Nephron (organoid): ENCODE measurements at regions not wholly inside any gene's neighbourhood (a gene's known extent, or its start where the extent isn't known, plus 50 kb on each side); places are given as distances from the start of the nearest gene placed in this dataset.

Experiments
- H3K27ac Mint-ChIP-seq, 3 experiments: 2 replicates each; pipeline ENCODE4 v1.8.0; 2020; ENCODE audit warnings: mixed read lengths in 3 of 3, mild to moderate bottlenecking in 2 of 3, moderate library complexity in 1 of 3
- H3K27me3 Mint-ChIP-seq: 2 replicates; pipeline ENCODE4 v1.8.0; 2021; ENCODE audit warnings: low read depth, mild to moderate bottlenecking, moderate library complexity, mixed read lengths
- H3K36me3 Mint-ChIP-seq: 2 replicates; pipeline ENCODE4 v1.8.0; 2020; ENCODE audit warnings: low read depth, mixed read lengths
- H3K4me1 Mint-ChIP-seq: 2 replicates; pipeline ENCODE4 v1.8.0; 2020; ENCODE audit warnings: mixed read lengths
- H3K4me3 Mint-ChIP-seq, 3 experiments: 2 replicates each; pipeline ENCODE4 v1.8.0; 2020; ENCODE audit warnings: mild to moderate bottlenecking in 3 of 3, mixed read lengths in 3 of 3, moderate library complexity in 2 of 3
- H3K9me3 Mint-ChIP-seq: 2 replicates; pipeline ENCODE4 v1.8.0; 2020; ENCODE audit warnings: mixed read lengths
- TF ChIP-seq, protein P1 (sequence below), 3 experiments: fragments of 200-600 bp; sonication (generic); IDR thresholded peaks; one replicate each; pipeline ENCODE4 v1.5.0; 2021; ENCODE audit warnings: antibody characterized with exemption in 3 of 3; ENCODE audit not compliant: unreplicated experiment in 3 of 3

DNA sequence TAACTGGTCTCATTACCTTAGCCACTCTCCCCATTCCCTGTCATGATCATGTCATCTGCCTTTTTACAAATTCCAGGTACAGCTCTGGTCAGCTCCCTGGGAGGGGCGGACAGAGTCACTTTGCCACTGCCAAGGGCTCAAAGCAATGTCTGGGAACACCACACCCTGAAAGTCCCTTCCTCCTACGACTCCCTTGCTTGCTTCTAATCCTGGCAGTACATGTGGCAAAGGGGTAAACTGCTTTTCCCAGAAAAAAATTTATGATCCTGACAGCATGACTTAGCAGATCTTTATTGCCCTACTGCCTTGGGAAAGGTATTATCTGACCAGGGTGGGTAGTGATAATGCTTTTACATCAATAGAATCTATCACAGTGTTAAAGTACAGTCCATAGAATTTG, 376.0 kb upstream of the PDE3A start:
- TF ChIP-seq, protein P1, sequence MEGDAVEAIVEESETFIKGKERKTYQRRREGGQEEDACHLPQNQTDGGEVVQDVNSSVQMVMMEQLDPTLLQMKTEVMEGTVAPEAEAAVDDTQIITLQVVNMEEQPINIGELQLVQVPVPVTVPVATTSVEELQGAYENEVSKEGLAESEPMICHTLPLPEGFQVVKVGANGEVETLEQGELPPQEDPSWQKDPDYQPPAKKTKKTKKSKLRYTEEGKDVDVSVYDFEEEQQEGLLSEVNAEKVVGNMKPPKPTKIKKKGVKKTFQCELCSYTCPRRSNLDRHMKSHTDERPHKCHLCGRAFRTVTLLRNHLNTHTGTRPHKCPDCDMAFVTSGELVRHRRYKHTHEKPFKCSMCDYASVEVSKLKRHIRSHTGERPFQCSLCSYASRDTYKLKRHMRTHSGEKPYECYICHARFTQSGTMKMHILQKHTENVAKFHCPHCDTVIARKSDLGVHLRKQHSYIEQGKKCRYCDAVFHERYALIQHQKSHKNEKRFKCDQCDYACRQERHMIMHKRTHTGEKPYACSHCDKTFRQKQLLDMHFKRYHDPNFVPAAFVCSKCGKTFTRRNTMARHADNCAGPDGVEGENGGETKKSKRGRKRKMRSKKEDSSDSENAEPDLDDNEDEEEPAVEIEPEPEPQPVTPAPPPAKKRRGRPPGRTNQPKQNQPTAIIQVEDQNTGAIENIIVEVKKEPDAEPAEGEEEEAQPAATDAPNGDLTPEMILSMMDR (IDR thresholded peaks at IDR 0.05; ENCODE audit: unreplicated experiment in 3 of 3) = no peak
- no peaks in the 10 kb centered on the region for H3K36me3 Mint-ChIP-seq
- no peaks in the 10 kb centered on the region for H3K27me3 Mint-ChIP-seq
- peak overlapping the region in 1 of 3 experiments; percentile 44 for H3K27ac Mint-ChIP-seq
- H3K4me3 Mint-ChIP-seq = no peak overlapping the region
- H3K9me3 Mint-ChIP-seq = no peaks in the 10 kb centered on the region
- H3K4me1 Mint-ChIP-seq = peaks cover 5% of the 10 kb centered on the region

DNA sequence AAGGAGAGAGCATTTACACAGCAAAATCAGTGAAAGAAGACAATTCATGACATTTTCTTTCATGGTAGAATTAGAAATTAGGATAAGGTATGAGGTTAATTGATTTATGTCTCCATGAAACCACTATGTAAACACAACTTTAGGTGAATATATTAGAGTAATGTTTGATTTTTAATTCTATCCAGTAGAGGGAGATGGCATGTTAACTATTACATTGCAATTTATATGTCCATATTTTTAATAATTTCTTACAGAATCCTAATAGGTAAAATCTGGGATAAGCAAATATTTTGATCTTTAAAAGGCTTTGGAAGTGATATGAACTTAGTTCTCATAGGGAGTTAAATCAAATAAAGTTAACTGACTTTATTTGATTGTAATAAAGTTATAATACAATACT, 373.4 kb upstream of the PDE3A start:
- no peaks in the 10 kb centered on the region for H3K9me3 Mint-ChIP-seq
- H3K36me3 Mint-ChIP-seq = no peaks in the 10 kb centered on the region
- H3K4me1 Mint-ChIP-seq = no peaks in the 10 kb centered on the region
- H3K4me3 Mint-ChIP-seq = no peak overlapping the region
- H3K27ac Mint-ChIP-seq = no peak overlapping the region
- no peaks in the 10 kb centered on the region for H3K27me3 Mint-ChIP-seq
- TF ChIP-seq, protein P1 (IDR thresholded peaks at IDR 0.05; ENCODE audit: unreplicated experiment in 3 of 3) = peak in 2 of 3 experiments; percentile 21 to 34

DNA sequence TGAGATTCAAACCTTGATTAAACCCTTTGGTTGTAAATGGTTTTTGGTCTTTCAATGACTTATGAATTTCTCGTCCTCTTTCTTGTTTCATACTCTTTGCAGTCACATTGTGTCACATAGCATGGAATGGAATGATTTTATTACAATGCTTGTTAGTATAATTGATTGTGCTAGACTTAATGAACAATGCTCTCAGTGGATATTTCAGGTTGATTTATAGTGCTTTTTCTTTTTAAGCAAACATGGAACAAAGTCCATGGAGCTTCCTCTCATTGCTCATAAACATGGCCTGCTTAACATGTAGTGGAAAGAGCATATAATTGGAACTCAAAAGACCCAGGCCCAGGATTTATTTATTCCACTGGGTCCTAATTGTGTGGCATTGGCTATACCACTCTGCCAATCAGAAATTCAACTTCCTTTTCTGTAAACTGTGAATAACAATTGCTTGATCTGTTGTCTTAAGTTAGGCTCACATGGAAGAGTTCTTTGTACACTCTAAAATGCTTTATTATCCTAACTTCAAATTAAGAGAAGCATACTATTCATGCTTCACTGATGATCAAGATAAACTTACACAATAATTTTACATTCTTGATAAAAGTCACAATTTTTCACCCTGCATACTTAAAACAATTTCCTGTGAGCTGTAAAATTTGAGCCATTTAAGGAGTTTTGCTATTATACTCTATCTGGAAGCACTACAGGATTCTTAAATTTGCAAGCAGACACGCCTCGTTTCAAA, 370.5 kb upstream of the PDE3A start:
- H3K27ac Mint-ChIP-seq = peak overlapping the region in 1 of 3 experiments; percentile 34
- no peaks in the 10 kb centered on the region for H3K27me3 Mint-ChIP-seq
- H3K4me1 Mint-ChIP-seq = no peaks in the 10 kb centered on the region
- H3K9me3 Mint-ChIP-seq = no peaks in the 10 kb centered on the region
- no peak overlapping the region for H3K4me3 Mint-ChIP-seq
- TF ChIP-seq, protein P1 (IDR thresholded peaks at IDR 0.05; ENCODE audit: unreplicated experiment in 3 of 3) = no peak
- no peaks in the 10 kb centered on the region for H3K36me3 Mint-ChIP-seq

DNA sequence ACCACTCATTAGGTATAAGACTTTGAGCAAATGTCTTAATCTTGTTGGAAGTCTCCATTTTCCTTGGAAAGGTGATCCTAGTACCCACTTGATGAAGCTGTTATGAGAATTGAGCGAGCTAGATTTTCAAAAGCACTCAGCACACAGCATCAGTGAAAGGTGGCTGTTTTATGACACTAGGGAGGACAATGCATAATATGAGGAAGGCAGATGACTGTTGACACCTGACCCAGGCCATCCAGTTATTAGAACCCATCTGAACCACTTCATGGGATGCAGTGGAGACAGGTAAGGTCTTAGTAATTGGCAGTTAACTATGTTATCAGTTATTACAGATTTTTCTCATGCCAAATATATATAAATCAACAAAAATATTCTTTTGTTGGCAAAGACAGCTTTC, 369.9 kb upstream of the PDE3A start:
- Mint-ChIP-seq H3K4me1 (no peaks in the 10 kb centered on the region), H3K36me3 (no peaks in the 10 kb centered on the region), H3K27me3 (no peaks in the 10 kb centered on the region), H3K27ac (peak overlapping the region in 1 of 3 experiments; percentile 34), H3K9me3 (peaks cover 3% of the 10 kb centered on the region), H3K4me3 (no peak overlapping the region)
- TF ChIP-seq, protein P1 (IDR thresholded peaks at IDR 0.05; ENCODE audit: unreplicated experiment in 3 of 3) = no peak

DNA sequence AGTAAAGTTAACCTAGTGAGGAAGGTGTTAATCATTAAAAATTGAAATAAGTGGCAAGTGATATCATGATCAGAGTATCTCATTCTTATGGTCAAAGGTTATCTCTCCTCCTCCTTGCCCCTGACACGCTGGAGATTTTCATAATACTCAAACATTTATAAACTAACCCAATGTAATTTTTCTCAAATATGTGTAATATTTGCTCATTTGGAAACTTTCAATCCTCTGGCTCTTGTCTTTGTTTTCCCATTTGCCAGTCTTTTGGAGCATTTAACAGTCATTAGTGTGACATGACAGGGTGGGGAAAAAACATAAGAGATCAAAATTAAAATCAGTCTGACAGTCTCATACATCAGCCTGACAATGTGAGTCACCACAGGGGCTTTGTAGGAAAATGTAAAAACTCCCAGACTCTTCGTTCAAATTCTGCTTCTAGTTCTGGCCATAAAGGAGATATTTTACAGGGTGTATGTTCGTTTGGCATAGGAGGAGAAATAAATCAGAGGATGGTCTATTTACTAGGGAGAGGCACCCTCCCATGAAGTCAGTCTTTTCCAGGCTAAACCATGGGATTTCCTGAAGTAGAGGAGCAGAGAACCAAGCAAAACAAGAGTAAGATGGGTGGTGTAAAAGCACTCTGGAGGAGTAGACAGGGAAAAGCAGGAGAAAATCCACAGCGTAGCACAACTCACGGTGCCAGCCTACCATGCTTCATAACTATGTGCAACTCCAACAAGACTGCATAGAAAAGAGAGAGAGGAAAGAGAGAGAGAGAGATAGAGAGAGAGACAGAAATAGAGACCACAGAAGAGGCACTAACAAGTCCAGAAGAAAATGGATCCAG, 369.2 kb upstream of the PDE3A start:
- H3K36me3 Mint-ChIP-seq = no peaks in the 10 kb centered on the region

More for the DNA sequence above, 369.2 kb upstream of the PDE3A start:
- H3K4me3 Mint-ChIP-seq = no peak overlapping the region
- TF ChIP-seq, protein P1 (IDR thresholded peaks at IDR 0.05; ENCODE audit: unreplicated experiment in 3 of 3) = no peak
- H3K9me3 Mint-ChIP-seq = peaks cover 3% of the 10 kb centered on the region
- H3K27ac Mint-ChIP-seq = peak overlapping the region in 2 of 3 experiments; percentile 5 to 9
- H3K4me1 Mint-ChIP-seq = no peaks in the 10 kb centered on the region
- no peaks in the 10 kb centered on the region for H3K27me3 Mint-ChIP-seq
